Right lobe of liver (tissue), 4 donors: ENCODE measurements at regions not wholly inside any gene's neighbourhood (a gene's known extent, or its start where the extent isn't known, plus 50 kb on each side); places are given as distances from the start of the nearest gene placed in this dataset.

Experiments used
- CTCF ChIP-seq, 4 donors: fragments of 200-600 bp in 3 of 4; fragments of 450-650 bp in 1 of 4; IDR thresholded peaks; one replicate each; pipeline versions ENCODE4 v1.5.1 to v1.8.0; 2016 to 2022; ENCODE audit warnings: antibody characterized with exemption in 4 of 4, mild to moderate bottlenecking in 2 of 4
- POLR2A ChIP-seq: fragments of 450-650 bp; IDR thresholded peaks from one replicate; pipeline ENCODE4 v1.6.1; 2017; ENCODE audit warnings: antibody characterized with exemption, mild to moderate bottlenecking
- donor health status: DM: no; HTN: no; CAD: no.
- donor health status: DM: no; HTN: no; CAD: no.
- donor health status: DM: no; HTN: yes; CAD: no.

- no peak for TF ChIP-seq CTCF (IDR thresholded peaks at IDR 0.05)
- TF ChIP-seq POLR2A = no peak
Measured at GRCh38 chr11:79829891-79830290, 389.1 kb upstream of the TENM4 start.
